Activated B cell treated with CpG ODN at 0.5 μM for 24 hours (primary cell): ENCODE measurements at regions not wholly inside any gene's neighbourhood (a gene's known extent, or its start where the extent isn't known, plus 50 kb on each side); places are given as distances from the start of the nearest gene placed in this dataset.

Experiments
- ATAC-seq: fragments of 200-7000 bp; cut with Tn5 transposase; one replicate; pipeline ENCODE4 v1.10.0; 2021; ENCODE audit warnings: low read depth, mild to moderate bottlenecking, moderate library complexity
- CTCF ChIA-PET: fragments of 350-600 bp; sonication (Branson Sonifier 250); formaldehyde crosslinking; loops from one replicate; lab custom pipeline; 2021; ENCODE audit warnings: antibody characterized with exemption; lab: Charles Lee
- POLR2A ChIA-PET: fragments of 350-600 bp; sonication (Branson Sonifier 250); formaldehyde crosslinking; loops from one replicate; lab custom pipeline; 2021; ENCODE audit warnings: antibody characterized with exemption; lab: Charles Lee
- DNase-seq: peaks from one replicate; pipeline ENCODE4 v3.0.0; 2022
- H3K27ac Mint-ChIP-seq: one replicate; pipeline ENCODE4 v1.8.0; 2020; ENCODE audit warnings: mixed read lengths
- H3K27me3 Mint-ChIP-seq: one replicate; pipeline ENCODE4 v1.8.0; 2021; ENCODE audit warnings: mixed read lengths
- H3K36me3 Mint-ChIP-seq: one replicate; pipeline ENCODE4 v1.8.0; 2021; ENCODE audit warnings: low read depth, mixed read lengths
- H3K4me1 Mint-ChIP-seq: one replicate; pipeline ENCODE4 v1.8.0; 2021; ENCODE audit warnings: mixed read lengths
- H3K4me3 Mint-ChIP-seq: one replicate; pipeline ENCODE4 v1.8.0; 2020; ENCODE audit warnings: mild to moderate bottlenecking, mixed read lengths
- H3K9me3 Mint-ChIP-seq: one replicate; pipeline ENCODE4 v1.8.0; 2020; ENCODE audit warnings: mixed read lengths
- intact Hi-C: fragments of 100-400 bp; cut with micrococcal nuclease; formaldehyde crosslinking; loops from one replicate; pipeline ENCODE4 v1.15.1; 2024
- TF ChIP-seq, protein P1 (sequence below): fragments of 200-600 bp; IDR thresholded peaks from one replicate; pipeline ENCODE4 v1.8.0; 2022; ENCODE audit warnings: antibody characterized with exemption, mild to moderate bottlenecking

- no peak for ATAC-seq
- H3K4me1 Mint-ChIP-seq, result no peaks in the 10 kb centered on the region
- no peak overlapping the region for H3K27ac Mint-ChIP-seq
- no peaks in the 10 kb centered on the region for H3K27me3 Mint-ChIP-seq
- no peaks in the 10 kb centered on the region for H3K9me3 Mint-ChIP-seq
- CTCF ChIA-PET, result no interaction called here
- no peaks in the 10 kb centered on the region for H3K36me3 Mint-ChIP-seq
- no peak for DNase-seq
- POLR2A ChIA-PET, result no interaction called here
- intact Hi-C loops, result no loop called here
- TF ChIP-seq, protein P1, sequence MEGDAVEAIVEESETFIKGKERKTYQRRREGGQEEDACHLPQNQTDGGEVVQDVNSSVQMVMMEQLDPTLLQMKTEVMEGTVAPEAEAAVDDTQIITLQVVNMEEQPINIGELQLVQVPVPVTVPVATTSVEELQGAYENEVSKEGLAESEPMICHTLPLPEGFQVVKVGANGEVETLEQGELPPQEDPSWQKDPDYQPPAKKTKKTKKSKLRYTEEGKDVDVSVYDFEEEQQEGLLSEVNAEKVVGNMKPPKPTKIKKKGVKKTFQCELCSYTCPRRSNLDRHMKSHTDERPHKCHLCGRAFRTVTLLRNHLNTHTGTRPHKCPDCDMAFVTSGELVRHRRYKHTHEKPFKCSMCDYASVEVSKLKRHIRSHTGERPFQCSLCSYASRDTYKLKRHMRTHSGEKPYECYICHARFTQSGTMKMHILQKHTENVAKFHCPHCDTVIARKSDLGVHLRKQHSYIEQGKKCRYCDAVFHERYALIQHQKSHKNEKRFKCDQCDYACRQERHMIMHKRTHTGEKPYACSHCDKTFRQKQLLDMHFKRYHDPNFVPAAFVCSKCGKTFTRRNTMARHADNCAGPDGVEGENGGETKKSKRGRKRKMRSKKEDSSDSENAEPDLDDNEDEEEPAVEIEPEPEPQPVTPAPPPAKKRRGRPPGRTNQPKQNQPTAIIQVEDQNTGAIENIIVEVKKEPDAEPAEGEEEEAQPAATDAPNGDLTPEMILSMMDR, result no peak
- no peak overlapping the region for H3K4me3 Mint-ChIP-seq
These were observed 367.6 kb downstream of the HGF start for GRCh38 chr7:81402227-81402626.

GRCh38 chr7:81399471-81399870, 370.4 kb downstream of the HGF start:
- ChIA-PET CTCF (no interaction called here), POLR2A (no interaction called here)
- Mint-ChIP-seq H3K36me3 (no peaks in the 10 kb centered on the region), H3K9me3 (no peaks in the 10 kb centered on the region), H3K27ac (no peak overlapping the region), H3K27me3 (no peaks in the 10 kb centered on the region), H3K4me3 (no peak overlapping the region), H3K4me1 (no peaks in the 10 kb centered on the region)
- ATAC-seq (no peak), DNase-seq (no peak)
- intact Hi-C loops, result no loop called here
- TF ChIP-seq, protein P1, result no peak

- ChIA-PET CTCF (no interaction called here), POLR2A (no interaction called here)
- H3K9me3 Mint-ChIP-seq, result no peaks in the 10 kb centered on the region
- H3K4me1 Mint-ChIP-seq, result no peaks in the 10 kb centered on the region
- no peak overlapping the region for H3K27ac Mint-ChIP-seq
- H3K27me3 Mint-ChIP-seq, result no peaks in the 10 kb centered on the region
- no peaks in the 10 kb centered on the region for H3K36me3 Mint-ChIP-seq
- TF ChIP-seq, protein P1, result no peak
- DNase-seq (no peak), ATAC-seq (no peak)
- intact Hi-C loops, result no loop called here
- no peak overlapping the region for H3K4me3 Mint-ChIP-seq
These were observed 375.8 kb downstream of the HGF start for GRCh38 chr7:81394029-81394428.

DNA sequence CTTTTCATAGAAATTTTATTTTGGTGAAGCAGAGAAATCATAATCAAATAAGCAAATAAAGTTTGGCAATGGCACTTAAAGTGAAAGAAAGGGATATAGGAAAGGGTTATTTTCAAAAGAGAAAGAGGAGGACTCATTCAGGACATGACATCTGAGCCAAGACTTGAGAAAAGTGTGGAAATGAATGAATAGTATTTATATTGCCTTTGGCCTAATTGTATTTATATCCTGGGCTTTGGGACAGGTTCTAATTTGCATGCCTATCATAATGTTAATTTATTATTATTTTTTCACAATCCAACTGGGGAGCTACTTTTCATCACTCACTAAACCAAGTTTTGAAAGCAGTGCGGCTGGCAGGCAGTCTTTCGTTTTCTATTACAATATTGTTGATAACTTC, 376.8 kb downstream of the HGF start:
- CTCF ChIA-PET, result no interaction called here
- no peaks in the 10 kb centered on the region for H3K9me3 Mint-ChIP-seq
- no peak overlapping the region for H3K4me3 Mint-ChIP-seq
- DNase-seq (no peak), ATAC-seq (no peak)
- intact Hi-C loops, result no loop called here
- TF ChIP-seq, protein P1, result no peak
- no peaks in the 10 kb centered on the region for H3K4me1 Mint-ChIP-seq
- H3K27ac Mint-ChIP-seq, result no peak overlapping the region
- POLR2A ChIA-PET, result no interaction called here
- no peaks in the 10 kb centered on the region for H3K36me3 Mint-ChIP-seq
- H3K27me3 Mint-ChIP-seq, result no peaks in the 10 kb centered on the region

GRCh38 chr7:81385370-81385769, 384.5 kb downstream of the HGF start:
- Mint-ChIP-seq H3K36me3 (no peaks in the 10 kb centered on the region), H3K4me1 (no peaks in the 10 kb centered on the region), H3K9me3 (no peaks in the 10 kb centered on the region), H3K27ac (no peak overlapping the region), H3K27me3 (no peaks in the 10 kb centered on the region), H3K4me3 (no peak overlapping the region)
- ChIA-PET CTCF (no interaction called here), POLR2A (no interaction called here)
- TF ChIP-seq, protein P1, result no peak
- intact Hi-C loops, result no loop called here
- no peak for ATAC-seq
- no peak for DNase-seq
